Embryonic facial prominence (tissue), 1 donor: ENCODE measurements at regions not wholly inside any gene's neighbourhood (a gene's known extent, or its start where the extent isn't known, plus 50 kb on each side); places are given as distances from the start of the nearest gene placed in this dataset.

ENCODE experiments used
- DNase-seq: peaks from one replicate; pipeline ENCODE4 v3.0.0-alpha.2; 2016; ENCODE audit errors: extremely low spot score

DNA sequence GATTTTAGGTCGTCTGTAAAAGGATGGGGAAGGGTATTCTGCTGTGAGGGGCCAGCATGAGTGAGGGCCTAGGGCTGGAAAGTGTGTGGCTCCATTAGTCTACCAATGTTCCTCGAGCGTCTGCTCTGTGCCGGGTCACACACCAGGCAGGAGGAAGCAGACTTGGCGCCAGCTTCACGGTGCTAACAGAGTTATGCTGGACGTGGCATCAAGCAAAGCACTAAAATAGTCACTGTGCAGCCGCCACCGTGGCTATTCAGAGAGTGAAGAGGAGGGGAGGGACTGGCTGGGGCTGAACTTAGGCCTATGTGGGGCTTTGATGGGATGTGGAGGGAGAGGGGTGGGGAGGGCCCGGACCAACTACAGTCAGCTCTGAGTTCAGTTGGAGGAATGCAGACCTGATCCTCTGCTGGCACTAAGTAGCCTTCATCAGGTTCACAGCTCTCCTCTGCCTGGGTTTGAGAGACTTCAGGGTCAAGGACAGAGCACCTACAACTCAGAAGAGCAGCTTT is 83.9 kb upstream of the MSX1 start:
- no peak for DNase-seq

DNA sequence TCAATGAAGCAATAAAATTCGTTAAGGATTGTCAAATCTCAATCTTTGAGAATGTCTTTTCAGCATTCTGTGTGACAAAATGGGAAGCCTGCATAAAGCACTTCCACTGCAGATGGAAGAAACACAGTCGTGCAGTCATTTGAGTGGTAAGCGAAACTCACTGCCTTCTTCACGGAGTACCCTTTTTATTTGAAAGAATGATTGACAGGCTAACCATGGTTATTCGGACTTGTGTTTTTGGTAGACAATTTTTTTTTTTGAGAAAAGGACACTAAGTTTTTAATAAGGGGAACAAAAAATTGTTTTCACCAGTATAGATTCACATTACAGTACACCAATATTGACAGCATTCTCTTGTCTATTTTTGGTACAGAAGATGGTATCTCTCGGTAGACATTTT is 86.9 kb upstream of the MSX1 start:
- DNase-seq: no peak

DNA sequence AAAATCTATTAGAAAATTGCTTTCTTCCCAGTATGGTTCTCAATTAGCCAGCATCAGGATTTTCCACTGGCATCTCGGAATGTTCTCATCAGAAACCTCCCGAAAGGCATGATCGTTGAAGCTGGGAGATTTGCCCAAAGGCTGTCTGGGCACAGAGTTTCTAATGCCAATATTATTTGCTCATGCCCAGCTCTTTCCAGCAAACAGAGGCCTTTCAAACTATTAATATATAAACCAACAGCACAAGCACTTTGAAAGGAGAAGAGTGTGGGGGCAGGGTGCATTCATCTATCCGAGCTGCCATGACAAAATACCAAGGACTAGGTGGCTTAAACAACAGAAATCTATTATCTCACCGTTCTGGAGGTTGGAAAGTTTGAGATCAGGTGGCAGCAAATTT is 88.3 kb upstream of the MSX1 start:
- DNase-seq: no peak

DNA sequence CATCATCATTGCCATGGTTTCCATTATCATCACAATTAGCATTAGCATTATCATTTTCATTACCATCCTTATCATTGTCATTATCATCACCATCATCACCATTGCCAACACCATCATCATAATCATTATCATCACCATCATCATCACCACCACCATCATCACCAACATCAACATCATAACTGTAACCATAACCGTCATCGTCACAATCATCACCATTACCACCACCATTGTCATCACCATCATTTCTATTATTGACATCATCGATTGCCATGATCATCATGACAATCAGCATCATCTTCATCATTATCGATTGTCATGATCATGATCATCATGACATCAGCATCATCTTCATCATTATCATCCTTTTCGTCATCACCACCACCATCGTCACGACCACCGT is 88.9 kb upstream of the MSX1 start:
- no peak for DNase-seq

DNA sequence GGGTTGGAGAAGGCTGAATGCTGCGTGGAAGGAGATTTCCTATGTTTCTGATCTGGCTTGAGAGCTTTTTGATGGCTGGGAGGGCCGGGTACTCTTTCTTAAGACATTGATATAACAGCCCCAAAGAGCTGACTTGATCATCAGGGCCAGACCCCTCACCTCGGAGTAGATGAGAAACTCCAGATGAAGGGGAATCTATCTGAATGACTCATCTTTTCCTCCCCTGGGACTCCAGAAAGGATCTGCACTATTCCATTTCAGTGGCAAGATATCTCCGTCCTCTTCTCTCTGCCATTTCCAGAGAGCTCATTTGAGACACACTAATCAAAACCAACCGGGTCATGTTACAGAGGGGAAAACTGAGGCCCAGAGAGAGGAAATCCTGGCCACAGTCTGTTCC is 92.9 kb upstream of the MSX1 start:
- DNase-seq: no peak

DNA sequence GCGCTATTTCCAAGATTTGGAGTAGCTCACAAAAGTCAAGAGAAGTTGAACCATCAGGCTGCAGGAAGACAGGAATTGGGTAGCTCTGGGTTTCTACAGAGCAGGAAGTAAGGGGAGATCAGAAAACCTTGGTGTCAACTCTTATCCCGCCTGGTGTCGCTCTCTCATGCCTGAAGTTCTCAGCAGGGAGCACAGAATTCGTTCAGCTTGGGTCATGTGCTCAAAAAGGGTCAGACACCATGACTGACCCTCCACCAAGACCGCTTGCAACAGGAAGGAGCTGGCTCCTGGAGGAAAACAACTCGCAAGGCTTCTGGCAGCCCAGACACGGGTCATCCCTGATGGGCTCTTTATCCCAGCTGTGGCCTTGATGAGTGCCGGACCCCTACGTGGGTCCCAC is 93.7 kb upstream of the MSX1 start:
- no peak for DNase-seq

DNA sequence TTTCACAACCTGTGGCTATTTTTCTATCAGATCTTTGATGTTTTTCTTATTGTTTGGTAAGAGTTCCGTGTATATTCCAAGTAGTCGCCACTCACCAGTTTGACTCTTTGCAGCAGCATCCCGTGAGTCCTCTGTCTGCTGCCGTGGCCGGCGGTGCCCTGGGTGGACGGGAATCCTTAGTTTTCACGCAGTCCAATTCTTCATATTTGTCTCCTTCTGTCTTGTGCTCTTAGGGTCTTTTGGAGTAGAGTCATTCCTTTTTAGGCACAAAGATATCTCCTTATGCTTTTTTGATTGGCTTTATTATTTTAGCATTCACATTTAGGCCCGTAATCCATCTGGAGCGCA is 94.9 kb upstream of the MSX1 start:
- DNase-seq: no peak

DNA sequence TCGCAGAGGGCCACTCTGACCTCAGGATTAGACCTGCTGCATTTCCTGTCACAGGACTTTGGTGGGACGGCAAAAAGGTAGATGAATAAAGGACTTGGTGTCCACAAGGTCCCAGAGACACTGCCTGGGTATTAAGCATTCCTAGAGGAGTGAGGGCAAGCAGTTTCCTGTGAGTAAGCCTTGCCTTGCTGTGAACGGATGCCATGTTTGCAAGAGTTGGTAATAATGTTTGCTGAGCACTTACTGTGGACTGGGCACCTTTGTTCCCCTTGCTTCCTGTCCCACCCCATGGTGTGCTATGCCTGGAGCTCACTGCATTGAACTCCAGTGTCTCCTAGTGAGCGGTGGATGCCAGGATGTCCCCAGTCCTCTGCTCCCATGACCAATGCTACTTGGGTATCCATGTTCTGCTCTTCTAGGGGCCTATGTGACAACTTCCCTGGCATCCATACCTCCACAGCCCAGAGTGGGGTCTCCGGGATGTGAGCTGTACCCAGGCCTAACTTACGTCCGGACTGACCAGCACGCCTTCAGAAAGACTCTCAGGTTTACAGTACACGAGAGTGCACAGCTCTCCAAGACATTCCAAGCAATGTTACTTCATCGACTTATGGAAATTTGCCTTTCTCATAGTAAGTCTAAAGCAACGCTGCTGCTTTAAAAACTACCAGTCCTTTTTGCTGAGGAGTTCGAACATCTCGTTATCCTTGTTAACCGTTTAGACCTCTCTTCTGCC is 95.5 kb upstream of the MSX1 start:
- DNase-seq: no peak

DNA sequence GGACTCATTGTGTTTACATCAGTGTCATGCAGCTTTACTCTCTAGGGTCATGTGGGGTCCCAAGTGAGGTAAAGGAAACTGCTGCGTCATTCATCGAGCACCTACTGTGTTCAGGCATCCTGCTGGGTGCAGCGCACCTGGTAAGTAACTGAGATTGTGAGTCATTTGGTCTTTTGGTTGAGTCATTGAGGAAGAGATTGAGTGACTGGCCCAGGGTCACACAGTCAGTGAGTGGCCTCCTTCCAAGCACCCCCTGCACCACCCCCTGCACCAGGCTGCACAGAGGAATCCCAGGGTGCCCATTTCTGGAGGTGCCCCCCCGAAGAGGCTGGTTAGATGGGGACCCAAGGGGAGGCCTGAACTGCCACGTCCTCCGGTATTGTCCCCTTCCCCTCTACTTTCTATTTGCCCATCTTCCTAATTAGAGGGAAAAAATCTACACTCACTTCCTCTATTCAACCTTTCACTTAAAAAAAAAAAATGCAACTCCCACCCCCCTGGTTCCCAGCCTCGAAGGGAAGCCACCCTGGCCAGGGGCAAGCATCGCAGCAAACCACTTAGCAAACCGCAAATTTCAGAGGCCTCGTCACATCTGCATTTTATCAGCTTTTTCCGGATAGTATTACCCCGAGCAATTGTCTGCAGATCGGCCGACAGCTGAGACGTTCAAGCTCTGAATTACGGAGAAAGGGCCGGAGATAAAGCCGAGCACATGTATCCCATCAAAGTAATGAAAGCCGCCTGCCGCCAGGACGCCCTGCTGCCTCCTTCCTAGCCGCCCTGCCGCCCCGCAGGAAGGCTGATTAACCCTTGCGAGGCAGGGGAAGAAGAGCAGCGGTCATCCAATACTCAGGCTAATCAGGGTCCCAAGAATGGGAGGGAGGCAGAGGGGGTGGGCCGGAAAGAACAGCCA is 96.3 kb upstream of the MSX1 start:
- DNase-seq: peak; percentile 74

DNA sequence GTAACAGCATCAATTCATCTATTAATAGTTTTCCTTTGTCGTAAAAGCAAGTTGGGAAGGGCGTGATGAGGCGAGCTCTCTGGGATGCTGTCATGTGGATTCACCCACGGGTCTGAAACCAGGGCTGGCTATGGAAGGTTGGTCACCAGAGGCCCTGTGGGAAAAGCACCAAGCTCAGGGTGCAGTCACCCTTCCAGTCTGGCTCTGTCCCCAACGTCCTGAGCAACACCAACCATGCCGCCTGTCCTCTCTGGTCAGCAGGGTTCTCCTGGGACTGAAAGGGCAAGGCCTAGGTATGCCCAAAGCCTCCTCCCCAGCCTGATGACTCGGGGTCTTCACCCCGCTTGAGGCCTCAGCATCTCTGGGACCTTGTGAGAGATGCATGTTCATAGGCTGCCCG is 97.2 kb upstream of the MSX1 start:
- no peak for DNase-seq

DNA sequence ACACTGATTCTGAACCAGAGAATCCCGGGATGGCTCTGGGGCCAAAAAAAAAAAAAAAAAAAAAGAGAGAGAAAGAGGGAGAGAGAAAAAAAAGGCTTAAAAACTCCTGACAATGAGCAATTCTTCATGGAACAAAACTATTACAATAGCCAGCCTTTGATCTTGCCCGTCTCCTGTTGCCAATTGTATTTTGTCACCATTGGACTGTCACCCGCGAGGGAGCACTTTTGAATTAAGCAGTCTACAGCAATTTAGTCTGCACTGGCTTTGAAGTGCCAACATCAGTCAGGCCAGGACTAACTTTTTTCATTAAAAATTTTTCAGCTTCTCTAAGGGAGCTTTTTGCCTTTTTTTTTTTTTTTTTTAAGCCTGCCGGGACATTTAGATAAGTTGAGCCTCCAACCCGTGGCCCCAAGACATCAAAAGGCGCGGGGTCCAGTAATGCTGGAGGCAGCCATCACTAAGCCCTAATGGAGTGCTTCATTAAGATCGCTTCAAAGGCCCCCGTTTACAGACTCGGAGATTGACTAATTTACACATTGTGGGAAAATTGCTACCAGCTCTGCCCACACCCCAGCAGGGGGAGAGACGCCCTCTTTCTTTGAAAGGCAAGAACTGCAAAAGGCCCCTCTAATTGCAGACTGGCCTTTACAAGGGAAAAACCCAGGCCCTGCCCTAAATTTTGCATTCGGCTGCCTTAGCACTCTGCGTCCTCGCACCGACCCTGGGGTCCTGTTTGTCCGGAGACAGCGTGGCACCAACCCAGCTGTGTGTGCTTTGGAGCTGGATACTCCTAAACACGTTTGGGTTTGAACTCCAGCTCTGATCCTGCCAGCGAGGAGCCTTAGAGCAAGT is 98.1 kb upstream of the MSX1 start:
- no peak for DNase-seq

DNA sequence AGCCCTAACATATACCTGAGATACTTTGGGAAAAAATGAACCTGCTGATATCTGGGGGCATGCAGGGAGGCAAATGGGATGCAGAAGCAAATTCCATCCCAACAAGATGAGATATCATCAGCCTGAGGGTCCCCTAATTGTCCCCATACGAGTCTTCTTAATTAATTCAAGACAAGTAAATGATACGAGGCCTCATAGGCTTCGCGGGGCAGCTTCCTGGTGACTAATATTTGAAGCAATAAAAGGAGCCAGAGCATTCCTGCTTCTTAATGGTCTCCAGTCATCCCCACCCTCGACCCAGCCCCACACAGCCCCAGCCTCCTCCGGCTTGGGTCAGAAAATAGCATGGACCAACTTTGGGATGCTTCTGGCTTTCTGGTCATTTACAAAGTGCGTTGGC is 99.6 kb upstream of the MSX1 start:
- DNase-seq: no peak

DNA sequence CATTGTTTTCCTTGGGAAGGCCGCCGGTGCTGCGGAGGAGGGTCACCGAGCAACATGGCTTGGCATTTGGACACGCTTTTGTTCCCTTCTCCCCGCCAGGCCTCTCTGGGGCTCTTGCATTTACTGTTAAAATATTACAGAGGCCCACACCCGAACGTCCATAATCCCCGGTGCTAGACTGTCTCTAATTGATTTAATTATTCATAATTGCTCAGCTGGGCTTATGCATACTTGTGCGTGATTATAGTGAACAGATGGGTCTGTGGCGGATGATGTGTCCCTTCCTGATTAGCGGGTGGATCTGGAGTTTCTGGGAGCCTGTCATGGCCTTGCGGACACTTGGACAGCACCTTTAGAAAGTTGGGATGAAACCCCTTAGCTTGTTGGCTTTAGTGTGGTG is 100.2 kb upstream of the MSX1 start:
- DNase-seq: no peak

DNA sequence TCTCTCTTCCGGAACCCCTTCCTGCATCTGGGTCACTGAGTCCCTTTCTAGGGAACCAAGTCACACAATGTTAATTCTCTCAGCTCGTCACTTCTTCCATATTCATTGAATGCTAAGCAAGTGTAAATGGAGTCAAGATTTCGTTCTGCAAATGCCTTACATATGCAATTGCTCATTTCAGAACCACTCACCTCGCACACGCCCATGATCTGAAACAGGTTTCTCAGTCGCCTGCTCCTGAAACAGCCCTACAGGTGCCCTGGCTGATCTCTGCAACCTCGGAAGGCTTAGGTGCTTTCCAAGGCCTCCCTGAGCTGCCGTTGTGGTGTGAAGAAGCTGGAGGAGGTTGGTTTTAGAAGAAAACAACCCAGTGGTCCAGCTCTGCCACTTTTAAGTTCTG is 100.8 kb upstream of the MSX1 start:
- DNase-seq: no peak

DNA sequence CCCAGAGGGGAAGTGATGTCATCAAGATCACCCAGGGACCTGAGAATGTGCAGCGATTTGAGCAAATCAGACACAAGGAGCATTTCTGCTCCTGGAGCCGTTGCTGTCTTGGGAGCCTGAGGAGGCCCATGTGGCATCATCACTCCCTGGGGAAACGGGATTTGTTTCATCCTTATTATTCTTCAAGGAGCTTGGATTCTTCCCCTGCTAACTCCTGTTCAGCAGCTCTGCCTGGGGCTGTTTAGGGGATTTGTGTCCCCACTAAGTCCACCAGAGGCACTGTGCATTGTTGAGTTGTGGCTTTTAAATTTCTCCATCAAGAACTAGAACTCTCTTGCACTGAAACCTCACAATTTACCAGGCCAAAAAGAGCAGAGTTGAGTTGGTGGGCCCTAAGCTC is 104.2 kb upstream of the MSX1 start:
- no peak for DNase-seq

DNA sequence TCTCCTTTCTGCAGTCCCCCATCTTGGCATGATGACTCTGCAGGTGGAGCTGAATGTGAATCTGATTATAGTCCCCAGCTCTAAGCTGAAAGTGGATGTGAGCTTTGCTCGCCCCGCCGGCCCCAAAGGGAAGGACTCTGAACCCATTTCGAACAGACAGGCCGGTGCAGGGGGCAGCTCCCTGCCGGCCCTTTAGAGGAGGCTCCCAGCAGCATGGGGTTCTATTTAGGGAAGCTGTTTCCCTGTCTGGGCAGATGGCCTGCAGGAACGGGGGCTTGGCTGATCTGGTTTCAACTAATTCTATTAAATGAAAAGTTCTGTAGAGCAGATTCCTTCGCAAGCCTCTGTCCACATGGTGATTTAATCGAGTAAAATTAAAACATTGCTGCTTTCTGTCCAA is 104.8 kb upstream of the MSX1 start:
- no peak for DNase-seq

DNA sequence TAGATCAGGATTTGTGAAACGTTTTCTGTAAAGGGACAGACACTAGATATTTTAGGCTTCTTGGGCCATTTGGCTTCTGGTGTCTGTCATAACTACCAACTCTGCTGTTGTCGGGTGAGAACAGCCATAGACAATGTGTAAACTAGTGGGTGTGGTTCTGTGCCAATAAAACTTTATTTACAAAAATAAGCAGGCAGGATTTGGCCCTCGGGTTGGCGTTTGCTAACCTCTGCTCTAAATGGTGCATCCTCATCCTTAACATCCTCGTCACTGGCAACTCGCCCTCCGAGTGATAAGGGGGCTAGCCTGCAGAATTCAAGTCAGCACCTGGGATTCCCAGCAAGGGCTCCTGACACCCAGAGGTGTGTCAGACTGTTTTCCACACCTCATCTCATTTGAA is 105.8 kb upstream of the MSX1 start:
- DNase-seq: no peak

DNA sequence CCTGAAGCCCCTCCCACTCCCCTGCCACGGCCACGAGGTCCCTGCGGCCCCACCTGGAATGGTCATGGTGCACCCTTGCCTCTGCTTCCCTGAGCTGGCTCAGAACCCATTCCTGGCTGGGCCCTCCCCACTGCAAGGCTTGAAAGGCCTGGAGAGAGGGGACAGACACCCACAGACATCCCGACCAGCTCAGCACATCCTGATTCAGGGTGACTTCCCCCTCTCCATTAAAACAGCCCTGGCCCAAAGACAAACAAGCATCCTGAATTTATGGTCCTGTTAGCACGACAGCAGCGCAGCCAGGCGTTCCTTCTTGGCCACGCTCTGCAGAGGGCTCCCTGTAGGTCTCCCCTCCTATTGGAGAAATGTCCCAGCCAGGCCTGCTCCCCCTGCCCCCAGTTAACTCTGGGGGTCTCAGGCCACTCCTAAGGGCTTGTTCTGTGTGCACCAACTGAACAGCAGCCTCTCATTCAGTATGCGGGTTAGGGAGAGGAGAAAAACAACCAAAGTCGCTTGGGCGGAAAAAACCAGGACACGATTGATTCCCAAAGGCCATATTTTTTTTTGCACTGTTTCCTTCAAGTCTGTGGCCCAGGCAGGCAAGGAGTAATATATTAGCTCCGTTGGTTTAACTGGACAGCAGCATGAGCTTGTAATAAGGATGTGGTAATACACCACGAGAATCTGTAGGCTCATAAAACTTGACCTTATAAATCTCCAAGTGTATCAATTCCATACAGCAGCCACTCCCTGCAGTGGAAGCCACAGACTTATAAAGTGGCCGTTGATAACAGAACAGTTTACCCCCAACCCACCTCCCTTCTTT is 106.7 kb upstream of the MSX1 start:
- no peak for DNase-seq

DNA sequence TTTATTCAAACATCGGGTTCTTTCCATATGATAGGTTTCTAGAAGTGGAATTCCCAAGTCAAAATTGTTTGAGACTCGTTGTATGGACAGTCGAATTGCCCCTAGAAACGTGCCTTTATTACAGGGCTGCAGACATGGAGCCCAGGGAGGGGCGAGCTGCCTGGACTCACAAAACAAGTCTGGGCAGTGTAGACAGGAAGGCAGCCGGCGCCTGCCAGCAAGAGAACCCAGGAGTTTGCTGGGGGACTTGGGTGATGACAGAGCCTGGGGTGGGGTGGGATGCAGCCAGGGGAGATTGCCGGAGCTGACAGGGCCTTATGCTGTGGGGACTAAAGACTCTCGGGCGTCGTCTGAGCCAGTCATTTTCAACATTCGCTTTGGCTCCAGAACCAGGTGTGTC is 107.4 kb upstream of the MSX1 start:
- no peak for DNase-seq

DNA sequence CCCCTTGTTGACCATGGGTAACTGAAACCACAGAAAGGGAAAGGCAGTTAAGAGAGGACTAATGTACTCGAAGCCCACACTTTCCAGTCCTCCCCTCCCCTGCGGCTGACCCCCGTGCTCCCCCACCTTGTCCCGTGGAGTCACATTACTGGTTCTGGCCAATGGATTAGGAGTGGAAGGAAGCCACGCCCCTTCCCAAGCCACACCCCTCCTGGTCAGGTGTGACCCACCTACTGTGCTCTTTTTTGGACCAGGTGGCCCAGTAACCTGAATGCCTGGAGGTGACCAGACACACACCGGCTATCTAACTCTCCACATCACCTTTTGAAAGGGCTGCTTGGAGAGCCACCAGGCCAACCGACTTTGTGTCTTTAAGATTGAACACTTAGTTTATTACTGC is 109.3 kb upstream of the MSX1 start:
- DNase-seq: no peak

DNA sequence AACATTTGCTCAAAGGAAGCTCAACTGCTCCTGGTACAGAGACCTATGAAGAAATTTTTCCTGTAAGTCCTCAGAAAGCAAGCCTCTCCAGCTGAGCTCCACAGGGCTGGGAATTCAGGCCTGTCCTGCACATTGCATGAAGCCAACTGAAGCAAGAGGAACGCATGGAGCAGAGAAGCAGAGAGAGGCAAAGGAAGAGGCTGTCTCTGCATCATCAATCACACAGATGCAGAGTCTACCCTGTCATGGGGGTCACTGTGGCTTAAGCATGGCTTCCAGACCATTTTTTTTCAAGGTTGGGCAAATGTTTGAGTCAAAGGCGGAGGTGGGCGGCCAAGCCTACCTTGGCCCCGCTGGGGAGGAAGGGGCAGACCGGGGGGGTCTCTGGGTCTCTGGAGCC is 110.3 kb upstream of the MSX1 start:
- DNase-seq: no peak
